Embryonic facial prominence (tissue), 1 donor: ENCODE measurements at regions not wholly inside any gene's neighbourhood (a gene's known extent, or its start where the extent isn't known, plus 50 kb on each side); places are given as distances from the start of the nearest gene placed in this dataset.
"Not testable (repeated sequence)": the region's sequence is repeated elsewhere in the genome, so short reads cannot be mapped to it uniquely, and the experiment has no call there.

Source experiments
- DNase-seq: peaks from one replicate; pipeline ENCODE4 v3.0.0-alpha.2; 2016; ENCODE audit errors: extremely low spot score

GRCh38 chr21:22164912-22165311 is 1166.7 kb downstream of the NCAM2 start:
- DNase-seq = no peak

GRCh38 chr21:22174746-22175145 is 1176.5 kb downstream of the NCAM2 start:
- DNase-seq = no peak

- DNase-seq = no peak
Measured at GRCh38 chr21:22189278-22189677, 1191.1 kb downstream of the NCAM2 start.

- DNase-seq = no peak
Measured at GRCh38 chr21:22191581-22191980, 1193.4 kb downstream of the NCAM2 start.

GRCh38 chr21:22192766-22193165 is 1194.6 kb downstream of the NCAM2 start:
- DNase-seq = no peak

GRCh38 chr21:22194986-22195385 is 1196.8 kb downstream of the NCAM2 start:
- DNase-seq = not testable (repeated sequence)

- no peak for DNase-seq
Measured at GRCh38 chr21:22200378-22201092, 1202.3 kb downstream of the NCAM2 start.

- no peak for DNase-seq
Measured at GRCh38 chr21:22201126-22201525, 1202.9 kb downstream of the NCAM2 start.

GRCh38 chr21:22201669-22202068 is 1203.5 kb downstream of the NCAM2 start:
- DNase-seq = no peak

- no peak for DNase-seq
Measured at GRCh38 chr21:22209304-22209700, 1211.1 kb downstream of the NCAM2 start.

GRCh38 chr21:22211943-22212342 is 1213.7 kb downstream of the NCAM2 start:
- DNase-seq = no peak

GRCh38 chr21:22223385-22223784 is 1225.2 kb downstream of the NCAM2 start:
- no peak for DNase-seq

GRCh38 chr21:22224261-22224660 is 1226.1 kb downstream of the NCAM2 start:
- no peak for DNase-seq

GRCh38 chr21:22225299-22225698 is 1227.1 kb downstream of the NCAM2 start:
- DNase-seq = no peak

- DNase-seq = no peak
Measured at GRCh38 chr21:22231013-22231412, 1232.8 kb downstream of the NCAM2 start.

GRCh38 chr21:22235866-22236590 is 1237.8 kb downstream of the NCAM2 start:
- DNase-seq = no peak

GRCh38 chr21:22244516-22244915 is 1246.3 kb downstream of the NCAM2 start:
- no peak for DNase-seq

- DNase-seq = no peak
Measured at GRCh38 chr21:22250355-22250754, 1252.1 kb downstream of the NCAM2 start.

GRCh38 chr21:22253761-22254160 is 1255.6 kb downstream of the NCAM2 start:
- DNase-seq = no peak

- no peak for DNase-seq
Measured at GRCh38 chr21:22258821-22259220, 1260.6 kb downstream of the NCAM2 start.

GRCh38 chr21:22260274-22260673 is 1262.1 kb downstream of the NCAM2 start:
- no peak for DNase-seq

GRCh38 chr21:22263890-22264289 is 1265.7 kb downstream of the NCAM2 start:
- DNase-seq = no peak

GRCh38 chr21:22277341-22277740 is 1279.1 kb downstream of the NCAM2 start:
- no peak for DNase-seq
